IPS-20b (cell line): ENCODE measurements at regions not wholly inside any gene's neighbourhood (a gene's known extent, or its start where the extent isn't known, plus 50 kb on each side); places are given as distances from the start of the nearest gene placed in this dataset.
"Not testable (repeated sequence)": the region's sequence is repeated elsewhere in the genome, so short reads cannot be mapped to it uniquely, and the experiment has no call there.

Experiments used
- H3K27ac ChIP-seq: one replicate; pipeline ENCODE4 v1.5.1; 2013; ENCODE audit warnings: low read length
- H3K27me3 ChIP-seq: 2 replicates; pipeline ENCODE4 v1.6.1; 2013; ENCODE audit warnings: mild to moderate bottlenecking, low read length, inconsistent platforms; ENCODE audit not compliant: insufficient read depth
- H3K36me3 ChIP-seq: 2 replicates; pipeline ENCODE4 v1.6.1; 2013; ENCODE audit warnings: low read depth, mild to moderate bottlenecking, inconsistent platforms, low read length, moderate library complexity; ENCODE audit not compliant: insufficient read depth
- H3K4me1 ChIP-seq: 2 replicates; pipeline ENCODE4 v1.6.1; 2013; ENCODE audit warnings: mild to moderate bottlenecking, control low read depth, inconsistent platforms, low read length, moderate library complexity; ENCODE audit not compliant: insufficient read depth
- H3K4me3 ChIP-seq: 2 replicates; pipeline ENCODE4 v1.5.1; 2013; ENCODE audit warnings: mild to moderate bottlenecking, low read length, inconsistent platforms
- H3K9ac ChIP-seq: 2 replicates; pipeline ENCODE4 v1.6.1; 2013; ENCODE audit warnings: low read depth, mild to moderate bottlenecking, inconsistent platforms, low read length, moderate library complexity
- H3K9me3 ChIP-seq: 2 replicates; pipeline ENCODE4 v1.6.1; 2013; ENCODE audit warnings: mild to moderate bottlenecking, low read depth, low read length, inconsistent platforms; ENCODE audit not compliant: insufficient read depth

DNA sequence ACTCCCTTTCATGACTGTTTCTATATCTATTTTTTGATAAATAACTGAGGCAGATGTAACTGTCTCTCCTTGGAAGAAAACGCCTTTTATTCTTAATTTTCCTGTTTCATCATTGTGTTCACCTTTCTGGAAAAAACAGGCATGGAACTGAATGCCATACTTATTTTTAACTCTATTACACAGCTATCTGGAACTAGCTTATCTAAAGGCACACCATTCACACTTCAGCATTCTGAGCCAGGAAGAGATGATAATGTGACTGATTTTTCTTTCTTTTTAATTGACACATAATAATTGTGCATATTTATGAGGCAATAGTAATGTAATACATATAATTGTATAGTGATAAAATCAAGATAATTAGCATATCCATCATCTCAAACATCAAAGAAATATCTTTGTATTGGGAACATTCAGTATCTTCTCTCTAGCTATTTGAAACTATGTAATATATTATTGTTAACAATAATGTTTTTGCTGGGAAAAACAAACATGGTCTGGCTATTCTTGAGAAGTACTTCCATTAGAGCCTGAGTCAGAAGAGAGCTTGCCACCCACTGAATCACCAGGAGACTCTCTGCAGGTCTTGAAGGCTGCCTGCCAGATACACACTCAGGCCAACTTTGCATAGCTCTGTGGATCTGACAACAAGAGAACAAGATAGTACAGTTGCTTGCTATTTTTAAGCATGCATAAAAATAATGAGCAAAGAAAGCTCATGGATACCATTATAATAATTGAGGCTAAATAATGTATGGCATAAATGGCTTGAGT is 501.0 kb upstream of the EDIL3 start:
- Histone ChIP-seq H3K9ac (no peak overlapping the region), H3K36me3 (no peaks in the 10 kb centered on the region), H3K4me1 (no peaks in the 10 kb centered on the region), H3K4me3 (no peak overlapping the region), H3K27me3 (no peaks in the 10 kb centered on the region), H3K27ac (no peak overlapping the region), H3K9me3 (no peaks in the 10 kb centered on the region)

GRCh38 chr5:84881737-84882136 is 497.1 kb upstream of the EDIL3 start:
- H3K27ac ChIP-seq = no peak overlapping the region
- no peaks in the 10 kb centered on the region for H3K27me3 ChIP-seq
- no peak overlapping the region for H3K4me3 ChIP-seq
- H3K4me1 ChIP-seq = no peaks in the 10 kb centered on the region
- no peak overlapping the region for H3K9ac ChIP-seq
- no peaks in the 10 kb centered on the region for H3K9me3 ChIP-seq
- H3K36me3 ChIP-seq = no peaks in the 10 kb centered on the region

DNA sequence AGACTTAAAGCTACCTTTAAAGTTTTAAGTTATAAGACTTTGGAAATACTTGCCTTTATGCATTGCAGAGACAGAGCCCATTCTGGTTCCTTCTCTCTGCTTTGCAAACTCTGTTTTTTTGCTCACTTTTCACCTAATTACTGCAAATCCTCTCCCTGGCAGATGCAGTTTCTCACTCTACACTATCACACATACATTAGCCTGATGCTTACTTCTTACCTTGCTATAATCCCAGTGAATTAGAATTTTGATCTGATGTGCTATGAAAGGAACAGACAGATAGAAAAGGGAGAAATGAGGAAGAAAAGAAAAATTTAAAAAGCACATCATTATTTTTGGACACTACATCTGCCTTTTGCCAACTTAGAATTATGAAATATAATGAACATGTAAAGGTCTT is 489.5 kb upstream of the EDIL3 start:
- Histone ChIP-seq H3K9me3 (no peaks in the 10 kb centered on the region), H3K4me3 (no peak overlapping the region), H3K27ac (no peak overlapping the region), H3K9ac (no peak overlapping the region), H3K4me1 (no peaks in the 10 kb centered on the region), H3K27me3 (no peaks in the 10 kb centered on the region), H3K36me3 (no peaks in the 10 kb centered on the region)

- Histone ChIP-seq H3K4me1 (no peaks in the 10 kb centered on the region), H3K9me3 (no peaks in the 10 kb centered on the region), H3K4me3 (no peak overlapping the region), H3K27me3 (no peaks in the 10 kb centered on the region), H3K27ac (no peak overlapping the region), H3K9ac (no peak overlapping the region), H3K36me3 (no peaks in the 10 kb centered on the region)
Measured at GRCh38 chr5:84872768-84873167, 488.1 kb upstream of the EDIL3 start.

DNA sequence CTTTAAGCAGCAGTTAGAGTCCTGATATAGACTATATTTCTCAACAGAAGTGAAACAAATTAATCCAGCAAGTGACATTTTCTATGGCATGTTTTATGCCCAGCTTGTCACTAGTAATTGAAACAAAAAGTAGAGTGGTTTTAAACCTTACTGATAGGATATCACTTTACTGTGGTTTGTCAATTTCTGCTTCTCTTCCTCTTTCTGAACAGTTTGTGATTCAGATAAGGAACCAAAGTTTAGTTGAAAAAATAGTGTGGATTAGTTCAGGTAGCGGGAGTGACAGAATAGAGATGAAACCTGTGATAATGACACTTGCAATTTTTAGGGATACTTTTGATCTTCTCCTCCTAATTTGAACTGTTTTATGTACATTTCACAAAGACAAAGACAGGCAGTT is 485.7 kb upstream of the EDIL3 start:
- Histone ChIP-seq H3K9ac (no peak overlapping the region), H3K27ac (no peak overlapping the region), H3K9me3 (no peaks in the 10 kb centered on the region), H3K27me3 (no peaks in the 10 kb centered on the region), H3K4me1 (no peaks in the 10 kb centered on the region), H3K36me3 (no peaks in the 10 kb centered on the region), H3K4me3 (no peak overlapping the region)

DNA sequence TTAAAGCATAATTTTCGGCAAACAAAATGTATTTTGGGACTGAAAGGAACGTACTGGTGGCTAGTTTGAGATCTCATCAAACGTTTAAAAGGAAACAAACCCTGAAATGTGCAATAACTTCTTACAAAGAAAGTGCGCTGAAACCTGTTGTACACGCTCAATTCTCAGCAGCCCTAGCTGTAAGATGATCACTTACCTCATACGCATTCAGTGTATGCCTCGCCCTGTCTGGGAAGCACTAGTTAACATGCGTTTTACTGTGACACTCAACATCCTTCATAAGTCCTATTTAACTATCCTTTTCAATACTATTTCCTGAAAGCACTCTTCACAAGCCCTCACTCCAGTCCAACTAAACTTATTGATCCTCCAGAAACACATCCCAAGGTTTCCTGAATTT is 485.0 kb upstream of the EDIL3 start:
- Histone ChIP-seq H3K27me3 (no peaks in the 10 kb centered on the region), H3K9me3 (no peaks in the 10 kb centered on the region), H3K36me3 (no peaks in the 10 kb centered on the region), H3K9ac (no peak overlapping the region), H3K27ac (no peak overlapping the region), H3K4me1 (peaks cover under 1% of the 10 kb centered on the region; the same call in 1 of the 2 replicates), H3K4me3 (no peak overlapping the region)

- not testable (repeated sequence) for H3K36me3 ChIP-seq, H3K9me3 ChIP-seq
Measured at GRCh38 chr5:84863936-84864335, 479.3 kb upstream of the EDIL3 start.

DNA sequence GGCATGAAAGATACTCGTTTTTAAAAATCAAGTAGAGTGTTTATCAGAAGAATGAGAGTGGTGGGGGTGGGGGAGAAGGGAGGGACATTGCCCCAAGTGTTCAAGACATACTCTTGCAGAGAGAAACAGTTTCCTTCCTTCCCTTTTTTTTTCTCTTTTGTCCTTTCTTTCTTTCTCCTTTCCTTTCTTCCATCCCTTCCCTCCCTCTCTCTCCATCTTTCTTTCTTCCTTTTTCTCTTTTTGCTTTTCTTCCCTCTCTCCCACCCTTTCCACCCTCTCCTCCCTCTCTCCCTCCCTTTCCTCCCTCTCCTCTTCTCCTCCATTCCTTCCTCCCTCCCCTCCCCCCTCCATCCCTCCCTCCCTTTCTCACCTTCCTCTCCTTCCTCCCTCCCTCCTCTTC is 478.3 kb upstream of the EDIL3 start:
- Histone ChIP-seq H3K36me3 (no peaks in the 10 kb centered on the region), H3K4me1 (peaks cover 2% of the 10 kb centered on the region; the same call in 1 of the 2 replicates), H3K4me3 (no peak overlapping the region), H3K27me3 (no peaks in the 10 kb centered on the region), H3K9ac (no peak overlapping the region), H3K9me3 (no peaks in the 10 kb centered on the region; the same call in 1 of the 2 replicates), H3K27ac (no peak overlapping the region)

More at GRCh38 chr5:84863936-84864335, 479.3 kb upstream of the EDIL3 start:
- not testable (repeated sequence) for H3K4me3 ChIP-seq, H3K4me1 ChIP-seq, H3K27me3 ChIP-seq, H3K27ac ChIP-seq, H3K9ac ChIP-seq

- Histone ChIP-seq H3K4me3 (no peak overlapping the region), H3K36me3 (no peaks in the 10 kb centered on the region), H3K9me3 (no peaks in the 10 kb centered on the region; the same call in none of the 2 replicates), H3K4me1 (peaks cover 2% of the 10 kb centered on the region; the same call in 1 of the 2 replicates), H3K9ac (no peak overlapping the region), H3K27ac (no peak overlapping the region), H3K27me3 (no peaks in the 10 kb centered on the region)
Measured at GRCh38 chr5:84862132-84862531, 477.5 kb upstream of the EDIL3 start.

DNA sequence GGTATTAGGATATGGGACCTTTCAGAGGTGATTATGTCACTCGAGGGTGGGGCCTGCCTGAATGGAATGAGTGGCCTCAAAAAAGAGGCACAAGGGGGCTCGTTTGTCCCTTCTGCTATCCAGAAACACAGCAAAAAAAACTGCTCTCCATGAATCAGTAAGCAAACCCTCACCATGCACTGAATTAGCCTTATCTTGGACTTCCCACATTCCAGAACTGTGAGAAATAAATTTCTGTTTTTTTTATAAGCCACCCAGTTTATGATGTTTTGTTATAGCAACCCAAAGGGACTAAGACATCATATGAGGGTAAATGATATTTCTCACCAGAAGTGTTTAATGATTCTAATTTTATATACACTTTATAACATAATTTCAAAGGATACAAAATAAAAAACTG is 476.6 kb upstream of the EDIL3 start:
- no peaks in the 10 kb centered on the region for H3K27me3 ChIP-seq
- no peak overlapping the region for H3K4me3 ChIP-seq
- H3K36me3 ChIP-seq = no peaks in the 10 kb centered on the region

GRCh38 chr5:84859056-84859455 is 474.4 kb upstream of the EDIL3 start:
- Histone ChIP-seq H3K36me3 (no peaks in the 10 kb centered on the region), H3K4me1 (no peaks in the 10 kb centered on the region), H3K27ac (no peak overlapping the region), H3K9me3 (peaks cover 7% of the 10 kb centered on the region), H3K9ac (no peak overlapping the region), H3K4me3 (no peak overlapping the region), H3K27me3 (no peaks in the 10 kb centered on the region)

More for the DNA sequence above, 476.6 kb upstream of the EDIL3 start:
- H3K9ac ChIP-seq = no peak overlapping the region
- peaks cover 7% of the 10 kb centered on the region for H3K9me3 ChIP-seq
- peaks cover 2% of the 10 kb centered on the region; the same call in 1 of the 2 replicates for H3K4me1 ChIP-seq
- no peak overlapping the region for H3K27ac ChIP-seq

DNA sequence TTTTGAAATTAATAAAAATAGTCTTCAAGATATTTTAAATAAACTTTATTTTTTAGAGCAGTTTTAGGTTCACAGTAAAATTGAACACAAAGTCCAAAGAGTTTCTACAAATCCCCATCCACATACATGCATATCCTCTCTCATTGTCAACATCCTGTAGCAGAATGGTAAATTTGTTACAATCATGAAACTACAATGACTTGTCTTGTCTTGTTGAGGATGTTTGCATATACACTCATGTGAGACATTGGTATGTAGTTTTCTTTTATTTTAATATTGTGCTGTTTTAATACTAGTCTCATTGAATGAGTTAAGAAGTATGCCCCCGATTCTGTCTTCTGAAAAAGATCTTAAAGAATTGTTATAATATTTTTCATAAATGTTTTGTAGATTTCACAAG is 447.0 kb upstream of the EDIL3 start:
- Histone ChIP-seq H3K4me3 (no peak overlapping the region), H3K27me3 (no peaks in the 10 kb centered on the region), H3K36me3 (no peaks in the 10 kb centered on the region), H3K9me3 (peaks cover 15% of the 10 kb centered on the region), H3K9ac (no peak overlapping the region), H3K4me1 (no peaks in the 10 kb centered on the region), H3K27ac (no peak overlapping the region)
